ENCODE measurements at regions not wholly inside any gene's neighbourhood (a gene's known extent, or its start where the extent isn't known, plus 50 kb on each side); places are given as distances from the start of the nearest gene placed in this dataset.

DNA sequence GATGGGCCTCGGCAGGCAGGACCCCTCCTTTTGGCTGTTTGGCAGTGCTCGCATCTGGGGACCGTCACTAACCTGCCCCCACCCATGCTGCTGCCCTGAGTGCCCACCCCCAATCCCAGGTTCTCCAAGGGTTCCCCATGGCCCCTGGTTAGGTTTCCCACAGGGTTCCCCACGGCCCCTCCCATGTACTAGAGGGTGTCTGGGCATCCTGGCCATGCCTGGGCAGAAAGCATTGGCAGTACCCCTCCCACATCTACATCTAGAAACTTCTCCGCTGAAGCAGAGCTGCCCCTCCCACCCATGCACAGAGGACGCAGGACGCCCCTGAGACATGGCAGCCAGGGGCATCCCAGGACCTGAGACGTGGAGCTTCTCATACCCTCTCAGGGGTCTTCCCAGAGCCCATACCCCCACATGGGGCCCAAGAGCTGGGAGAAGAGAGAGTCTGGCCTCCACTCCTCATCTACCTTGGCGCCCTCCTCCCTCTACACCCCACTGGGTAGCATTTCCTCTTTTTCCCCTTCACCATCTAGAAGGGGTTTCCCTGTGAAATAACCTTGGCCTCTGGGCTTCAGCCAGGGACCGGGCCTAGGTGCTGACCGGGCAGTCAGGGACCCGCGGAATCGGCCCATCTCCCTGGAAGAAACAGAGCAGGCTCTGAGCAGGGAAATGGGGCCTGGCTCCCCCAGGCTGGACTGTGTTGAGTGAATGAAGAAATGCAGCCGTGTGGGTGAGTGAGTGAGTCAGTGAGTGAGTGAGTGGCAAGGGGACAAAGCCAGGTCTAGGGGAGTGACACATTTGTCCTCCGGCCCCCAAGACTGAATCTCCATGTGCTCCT is 987.3 kb downstream of the BRD1 start:
- TF ChIP-seq, protein P1, sequence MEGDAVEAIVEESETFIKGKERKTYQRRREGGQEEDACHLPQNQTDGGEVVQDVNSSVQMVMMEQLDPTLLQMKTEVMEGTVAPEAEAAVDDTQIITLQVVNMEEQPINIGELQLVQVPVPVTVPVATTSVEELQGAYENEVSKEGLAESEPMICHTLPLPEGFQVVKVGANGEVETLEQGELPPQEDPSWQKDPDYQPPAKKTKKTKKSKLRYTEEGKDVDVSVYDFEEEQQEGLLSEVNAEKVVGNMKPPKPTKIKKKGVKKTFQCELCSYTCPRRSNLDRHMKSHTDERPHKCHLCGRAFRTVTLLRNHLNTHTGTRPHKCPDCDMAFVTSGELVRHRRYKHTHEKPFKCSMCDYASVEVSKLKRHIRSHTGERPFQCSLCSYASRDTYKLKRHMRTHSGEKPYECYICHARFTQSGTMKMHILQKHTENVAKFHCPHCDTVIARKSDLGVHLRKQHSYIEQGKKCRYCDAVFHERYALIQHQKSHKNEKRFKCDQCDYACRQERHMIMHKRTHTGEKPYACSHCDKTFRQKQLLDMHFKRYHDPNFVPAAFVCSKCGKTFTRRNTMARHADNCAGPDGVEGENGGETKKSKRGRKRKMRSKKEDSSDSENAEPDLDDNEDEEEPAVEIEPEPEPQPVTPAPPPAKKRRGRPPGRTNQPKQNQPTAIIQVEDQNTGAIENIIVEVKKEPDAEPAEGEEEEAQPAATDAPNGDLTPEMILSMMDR (IDR thresholded peaks at IDR 0.05) = no peak
- no peak for TF ChIP-seq ZFX (IDR thresholded peaks at IDR 0.05; ENCODE audit: borderline replicate concordance)
